ENCODE measurements at regions not wholly inside any gene's neighbourhood (a gene's known extent, or its start where the extent isn't known, plus 50 kb on each side); places are given as distances from the start of the nearest gene placed in this dataset.

DNA sequence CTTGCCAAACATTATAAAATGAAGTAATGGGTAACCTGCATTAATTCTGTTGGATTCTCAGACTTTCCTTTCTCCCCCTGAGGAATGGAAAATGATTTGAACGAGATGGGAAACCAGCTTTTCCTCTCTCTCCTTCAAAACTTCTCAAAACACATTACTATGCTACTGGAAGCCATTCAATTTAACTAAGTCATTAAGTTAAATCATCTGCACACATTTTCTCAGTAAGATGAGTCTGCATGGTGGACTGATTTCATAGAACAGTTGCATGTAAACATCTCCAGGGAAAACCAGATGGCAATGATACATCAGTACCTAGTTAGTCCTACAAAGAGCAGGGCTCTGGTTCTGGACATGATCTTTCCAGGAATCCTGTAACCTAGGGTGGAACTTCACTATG, 59.9 kb downstream of the BMP4 start:
- no peak for DNase-seq

- no peak for DNase-seq
Measured at GRCh38 chr14:53894456-53894855, 62.2 kb downstream of the BMP4 start.

DNA sequence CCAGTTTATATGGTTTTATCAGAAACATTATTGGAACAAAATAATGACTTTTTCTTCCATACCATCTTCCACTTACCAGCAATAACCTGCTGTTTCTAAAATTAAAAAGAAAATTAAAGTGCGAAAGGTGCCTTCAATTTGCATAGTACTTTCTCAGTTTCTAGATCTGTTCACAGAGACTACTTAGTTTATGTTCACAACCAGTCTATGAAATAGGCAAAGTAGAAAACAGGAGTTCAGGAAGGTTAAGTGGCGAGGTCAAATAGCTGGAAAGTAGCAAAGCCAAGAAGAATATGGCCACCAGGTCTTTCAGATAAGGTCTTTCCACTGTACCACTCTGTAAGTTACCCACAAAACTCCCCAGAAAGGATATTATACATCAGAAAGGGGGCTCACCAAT, 63.3 kb downstream of the BMP4 start:
- no peak for DNase-seq

DNA sequence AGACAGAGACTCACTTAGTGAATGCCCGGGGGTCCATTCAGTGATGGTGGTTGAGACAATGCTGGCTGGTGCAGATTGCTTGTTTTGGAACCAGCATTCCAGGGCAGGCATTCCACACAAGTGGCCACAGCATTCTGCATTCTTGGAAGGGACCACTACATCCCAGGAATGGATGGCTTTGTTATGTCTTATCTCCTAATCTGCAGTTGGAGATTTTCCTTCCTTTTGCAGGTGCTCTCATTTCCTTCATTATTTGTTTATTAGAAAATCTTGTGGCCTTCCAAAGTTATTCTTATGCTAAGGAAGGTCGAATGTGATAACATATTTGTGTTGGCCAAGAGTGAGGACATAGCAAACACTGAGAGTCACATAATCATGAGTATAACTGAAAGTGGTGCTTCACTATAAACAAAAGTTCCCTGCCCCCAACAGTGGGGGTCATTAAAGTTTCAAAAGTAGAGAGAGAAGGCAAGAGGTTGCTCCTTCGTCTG, 66.0 kb downstream of the BMP4 start:
- DNase-seq: no peak

- DNase-seq: no peak
Measured at GRCh38 chr14:53888535-53889386, 67.9 kb downstream of the BMP4 start.

GRCh38 chr14:53885136-53885640, 71.4 kb downstream of the BMP4 start:
- no peak for DNase-seq

DNA sequence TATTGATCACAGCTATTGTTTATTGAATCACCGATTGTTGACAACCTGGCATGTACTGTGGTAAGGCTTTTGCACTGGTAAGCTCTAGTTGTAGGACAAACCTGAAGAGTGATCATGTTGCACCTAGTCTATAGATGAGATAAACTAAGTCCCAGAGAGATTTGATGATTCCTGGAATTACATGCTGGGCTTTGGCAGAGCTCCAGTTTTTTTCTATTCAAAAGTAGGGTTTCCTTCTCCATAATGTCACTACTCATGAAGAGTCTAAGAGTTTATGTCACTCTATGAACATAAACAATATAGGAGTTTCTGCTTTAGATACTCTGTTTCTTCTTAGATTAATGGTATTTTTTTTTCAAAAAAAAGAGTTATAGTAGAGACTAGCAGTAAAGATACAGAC, 72.0 kb downstream of the BMP4 start:
- DNase-seq: no peak

DNA sequence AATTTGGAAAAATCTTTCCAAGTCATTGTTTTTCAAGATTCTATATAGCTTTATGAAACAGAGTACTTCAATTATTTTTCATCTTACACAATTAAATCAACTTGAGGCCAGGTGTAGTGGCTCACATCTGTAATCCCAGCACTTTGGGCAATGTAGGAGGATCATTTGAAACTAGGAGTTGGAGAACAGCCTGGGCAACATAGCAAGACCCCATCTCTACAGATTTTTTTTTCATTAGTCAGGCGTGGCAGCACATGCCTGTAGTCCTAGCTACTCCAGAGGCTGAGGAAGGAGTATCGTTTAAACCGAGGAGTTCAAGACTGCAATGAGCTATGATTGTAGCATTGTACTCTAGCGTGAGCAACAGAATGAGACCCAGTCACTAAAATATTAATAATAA, 72.9 kb downstream of the BMP4 start:
- no peak for DNase-seq

DNA sequence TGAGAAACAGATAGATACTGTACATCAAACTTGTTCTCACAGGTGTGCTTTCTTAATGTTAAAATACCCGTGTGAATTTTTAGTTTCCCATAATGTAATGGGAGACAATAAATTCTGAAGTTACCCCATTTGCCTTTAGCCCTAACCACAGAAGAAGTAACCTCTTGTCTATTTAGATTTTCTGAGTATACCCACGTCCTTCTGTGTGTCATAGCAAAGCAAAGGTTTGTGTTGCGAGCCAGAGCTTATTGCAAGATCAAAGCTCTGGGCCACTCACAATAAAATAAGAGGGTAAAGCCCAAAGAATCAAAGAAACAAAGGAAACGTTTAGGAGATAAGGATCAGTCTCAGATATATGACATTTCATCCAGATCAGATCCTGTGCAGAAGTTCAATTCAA, 73.9 kb downstream of the BMP4 start:
- DNase-seq: no peak

DNA sequence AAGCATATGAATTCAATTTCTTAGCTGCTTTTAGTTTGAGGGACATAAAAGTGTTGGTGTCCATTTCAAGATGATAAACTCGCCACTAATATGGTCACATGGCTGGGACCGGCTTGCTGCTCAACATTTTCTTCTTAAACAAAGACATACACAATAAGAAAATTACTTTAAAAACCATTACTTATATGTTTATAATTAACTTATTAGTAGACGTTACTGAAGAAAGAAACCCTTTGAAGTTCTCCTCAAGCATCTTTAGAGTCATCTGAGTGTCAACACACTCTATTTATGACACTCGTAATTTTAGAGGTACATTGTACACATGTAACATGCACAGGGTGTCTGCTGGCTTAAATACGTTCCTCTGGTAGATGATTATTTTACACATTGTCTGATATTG, 74.7 kb downstream of the BMP4 start:
- no peak for DNase-seq

DNA sequence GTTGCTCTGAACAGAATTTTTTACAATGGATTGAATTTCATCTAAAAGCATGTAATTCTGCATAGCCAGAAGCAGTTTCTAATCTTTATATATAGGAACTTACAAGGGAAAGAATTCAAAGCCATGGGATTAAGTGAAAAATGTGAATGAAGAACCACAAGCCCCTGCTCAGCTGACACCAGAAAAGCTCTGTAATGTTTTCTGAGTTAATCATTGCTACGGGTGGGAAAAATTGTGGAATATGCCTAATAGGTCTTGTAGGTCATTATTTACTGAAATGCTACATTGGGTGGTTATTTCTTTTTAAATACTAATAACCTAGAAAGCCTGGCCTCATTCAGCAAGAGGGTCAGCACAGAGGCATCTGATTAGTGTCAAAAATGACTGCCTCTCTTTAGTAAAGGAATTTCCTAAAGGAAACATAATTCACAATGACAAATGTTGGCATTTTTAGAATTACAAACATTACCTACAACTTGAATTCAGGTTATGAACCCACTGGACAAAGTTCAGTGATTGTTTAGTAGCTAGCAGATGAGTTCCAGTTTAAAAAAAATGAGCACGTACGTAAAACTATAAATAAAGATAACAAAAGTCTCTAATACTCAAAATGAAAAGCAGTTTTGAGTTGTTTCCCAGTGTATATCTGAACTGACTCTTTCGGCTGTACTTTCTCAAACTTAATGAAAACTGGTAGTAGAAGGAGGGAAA, 75.3 kb downstream of the BMP4 start:
- DNase-seq: no peak

- no peak for DNase-seq
Measured at GRCh38 chr14:53880761-53881160, 75.9 kb downstream of the BMP4 start.

- no peak for DNase-seq
Measured at GRCh38 chr14:53879747-53880146, 76.9 kb downstream of the BMP4 start.

GRCh38 chr14:53879022-53879686, 77.5 kb downstream of the BMP4 start:
- DNase-seq: no peak

GRCh38 chr14:53875324-53875897, 81.2 kb downstream of the BMP4 start:
- DNase-seq: no peak

DNA sequence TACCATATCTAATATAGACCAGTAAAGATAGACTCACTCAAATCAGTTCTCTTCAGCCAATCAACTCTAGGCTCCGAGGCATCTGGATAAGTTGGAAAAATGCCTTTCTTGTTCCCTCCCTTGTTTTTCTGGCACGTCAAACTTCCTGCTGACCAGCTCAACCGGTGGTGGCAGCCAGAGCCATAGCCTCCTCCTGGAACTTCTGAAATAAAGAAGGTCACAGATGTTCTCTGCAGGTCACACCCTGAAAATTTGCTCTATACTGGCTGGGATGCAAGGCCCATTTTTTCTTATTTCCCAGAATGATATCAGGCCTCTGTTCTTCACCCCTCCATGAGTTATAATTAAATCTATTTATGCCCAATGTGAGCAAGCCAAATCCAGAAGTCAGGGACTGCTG, 81.9 kb downstream of the BMP4 start:
- DNase-seq: no peak

- no peak for DNase-seq
Measured at GRCh38 chr14:53872681-53873089, 83.9 kb downstream of the BMP4 start.

GRCh38 chr14:53871951-53872350, 84.7 kb downstream of the BMP4 start:
- no peak for DNase-seq

DNA sequence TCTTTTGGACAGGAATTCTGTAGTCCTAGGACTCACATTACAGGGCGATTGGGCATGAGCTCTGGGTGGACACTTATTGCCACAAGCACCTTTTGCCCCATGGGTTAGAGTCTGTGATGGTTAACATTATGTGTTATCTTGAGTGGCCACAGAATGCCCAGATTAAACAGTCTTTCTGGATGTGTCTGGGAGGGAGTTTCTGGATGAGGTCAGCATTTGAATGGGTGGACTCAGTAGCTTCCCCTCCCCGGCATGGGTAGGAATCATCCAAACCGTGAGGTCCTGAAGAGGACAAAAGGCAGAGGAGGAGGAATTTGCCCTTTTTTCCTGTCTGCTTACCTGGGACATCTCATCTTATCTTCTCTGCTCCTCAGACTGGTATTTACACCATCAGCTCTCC, 85.6 kb downstream of the BMP4 start:
- no peak for DNase-seq

DNA sequence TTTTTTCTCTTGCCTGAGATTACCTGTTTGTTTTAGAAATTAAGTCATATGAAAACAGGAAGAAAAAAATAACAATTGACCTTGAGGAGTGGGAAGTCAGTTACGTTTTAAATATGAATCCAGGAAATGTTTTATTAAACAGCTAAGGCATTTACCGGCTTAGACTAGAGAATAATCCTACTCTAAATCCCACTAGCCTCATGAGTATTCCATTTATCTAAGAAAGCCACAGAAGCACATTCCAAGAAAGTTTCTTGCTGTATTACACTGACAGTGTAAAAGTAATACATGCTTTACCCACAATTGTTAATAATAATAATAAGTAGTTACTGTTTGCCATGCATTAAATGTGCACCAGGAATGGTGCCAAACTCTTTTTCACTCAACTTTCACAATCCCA, 90.9 kb downstream of the BMP4 start:
- DNase-seq: no peak

DNA sequence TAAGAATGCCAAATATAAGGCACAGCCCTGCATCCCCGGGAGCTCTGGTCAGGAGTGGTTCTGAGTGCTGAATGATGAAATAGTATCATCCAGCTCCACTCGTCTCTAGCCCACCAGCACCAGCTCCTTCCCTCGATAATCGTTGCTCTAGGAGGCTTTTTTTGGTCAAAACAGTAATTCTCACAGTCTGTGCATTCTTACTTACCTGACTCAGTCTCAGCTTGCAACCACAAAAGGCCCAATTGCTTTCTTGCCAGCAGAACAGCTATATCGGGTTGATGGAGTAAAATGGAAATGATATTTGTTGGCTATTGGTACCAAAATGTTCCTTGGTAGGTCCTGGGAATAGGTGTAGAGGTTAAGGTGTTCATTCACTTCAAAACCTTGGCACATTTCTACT, 94.8 kb downstream of the BMP4 start:
- no peak for DNase-seq

DNA sequence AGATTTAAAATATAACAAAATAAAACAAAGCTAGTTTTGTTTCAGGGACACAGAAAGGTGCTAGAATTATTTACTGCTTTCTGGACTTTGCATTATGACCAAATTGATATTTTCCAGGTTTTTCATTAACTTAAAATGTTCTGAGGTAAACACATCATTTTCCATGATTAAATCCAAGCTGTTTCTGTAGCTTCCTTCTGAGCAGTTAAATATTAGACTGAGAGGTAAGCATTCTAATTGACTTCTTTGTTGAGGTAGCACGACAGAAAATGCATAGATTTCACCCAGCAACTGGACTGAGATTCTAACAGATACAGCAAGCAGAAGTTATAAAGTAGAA, 98.3 kb downstream of the BMP4 start:
- DNase-seq: no peak

DNA sequence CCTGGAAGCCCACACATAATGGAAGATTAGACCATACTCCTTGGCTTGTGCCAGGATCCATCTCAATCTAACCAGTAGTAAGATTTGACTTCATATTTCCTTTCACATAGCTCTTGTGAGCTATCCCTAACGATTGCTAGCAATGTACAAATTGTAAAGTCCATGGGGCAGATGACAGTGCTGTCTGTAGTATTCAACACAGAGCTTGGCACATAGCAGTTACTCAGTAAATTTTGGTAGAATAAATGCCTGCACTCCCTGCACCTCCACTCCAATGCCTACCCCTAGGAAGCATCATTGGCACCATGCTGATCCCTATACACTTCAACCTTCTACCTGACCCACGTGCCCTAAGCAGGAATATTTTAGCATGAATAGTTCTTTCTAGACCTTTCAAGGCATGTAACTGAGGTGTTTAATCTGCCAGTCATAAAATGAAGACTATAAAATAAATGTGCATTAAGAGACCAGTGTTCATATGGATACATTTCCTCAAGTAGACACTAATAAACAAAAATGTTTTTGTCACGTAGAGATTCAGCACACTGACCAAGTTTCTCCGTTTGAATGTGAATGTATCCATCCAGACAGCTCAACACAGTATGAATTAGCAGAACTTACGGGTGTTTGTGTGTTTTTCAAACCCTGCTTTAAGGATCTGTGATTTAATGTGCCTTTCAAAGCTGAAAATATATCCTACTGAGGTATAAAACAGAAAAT, 98.8 kb downstream of the BMP4 start:
- no peak for DNase-seq
